ENCODE measurements at regions not wholly inside any gene's neighbourhood (a gene's known extent, or its start where the extent isn't known, plus 50 kb on each side); places are given as distances from the start of the nearest gene placed in this dataset.

- Histone ChIP-seq H3K4me1 (ENCODE audit: insufficient read depth, low read length, poor library complexity, severe bottlenecking) (no peaks in the 10 kb centered on the region), H3K27me3 (ENCODE audit: insufficient read depth, low read length, poor library complexity, severe bottlenecking) (no peaks in the 10 kb centered on the region), H3F3A (ENCODE audit: low read depth) (no peaks in the 10 kb centered on the region), H4K20me1 (ENCODE audit: insufficient read depth, low read length, poor library complexity, severe bottlenecking) (no peaks in the 10 kb centered on the region), H3K9me2 (replicated peaks; ENCODE audit: low read depth, low read length) (no peaks in the 10 kb centered on the region), H3K9me3 (ENCODE audit: insufficient read depth, low read depth, low read length) (peaks cover 3% of the 10 kb centered on the region; the same call in 1 of the 2 replicates), H2AFZ (ENCODE audit: low read length) (no peak overlapping the region), H3K4me3 (ENCODE audit: low read length, poor library complexity, severe bottlenecking) (no peak overlapping the region), H3K4me2 (ENCODE audit: low read depth, low read length, poor library complexity, severe bottlenecking) (no peak overlapping the region), H3K79me2 (ENCODE audit: insufficient read depth, low read length) (no peaks in the 10 kb centered on the region), H3K9ac (ENCODE audit: low read depth, low read length, poor library complexity, severe bottlenecking) (no peak overlapping the region), H3K36me3 (ENCODE audit: insufficient read depth, low read length) (no peaks in the 10 kb centered on the region)
- TF ChIP-seq EZH2phosphoT487 (IDR thresholded peaks at IDR 0.05; ENCODE audit: borderline replicate concordance) (no peak), CTCF (conservative IDR thresholded peaks at IDR 0.05; ENCODE audit: low read length) (no peak)
Observed at GRCh38 chr5:38643616-38644015, 87.2 kb upstream of the LIFR start.

GRCh38 chr5:38645508-38645907, 89.1 kb upstream of the LIFR start:
- no peak for TF ChIP-seq EZH2phosphoT487 (IDR thresholded peaks at IDR 0.05; ENCODE audit: borderline replicate concordance)
- no peak for TF ChIP-seq CTCF (conservative IDR thresholded peaks at IDR 0.05; ENCODE audit: low read length)
- H3K4me3 ChIP-seq (ENCODE audit: low read length, poor library complexity, severe bottlenecking), result no peak overlapping the region
- H3K27me3 ChIP-seq (ENCODE audit: insufficient read depth, low read length, poor library complexity, severe bottlenecking), result no peaks in the 10 kb centered on the region
- peaks cover 3% of the 10 kb centered on the region; the same call in 1 of the 2 replicates for H3K9me3 ChIP-seq (ENCODE audit: insufficient read depth, low read depth, low read length)
- no peak overlapping the region for H2AFZ ChIP-seq (ENCODE audit: low read length)
- no peaks in the 10 kb centered on the region for H3F3A ChIP-seq (ENCODE audit: low read depth)
- no peaks in the 10 kb centered on the region for H3K36me3 ChIP-seq (ENCODE audit: insufficient read depth, low read length)
- no peaks in the 10 kb centered on the region for H4K20me1 ChIP-seq (ENCODE audit: insufficient read depth, low read length, poor library complexity, severe bottlenecking)
- no peaks in the 10 kb centered on the region for H3K9me2 ChIP-seq (replicated peaks; ENCODE audit: low read depth, low read length)
- no peak overlapping the region for H3K9ac ChIP-seq (ENCODE audit: low read depth, low read length, poor library complexity, severe bottlenecking)
- H3K79me2 ChIP-seq (ENCODE audit: insufficient read depth, low read length), result no peaks in the 10 kb centered on the region
- no peaks in the 10 kb centered on the region for H3K4me1 ChIP-seq (ENCODE audit: insufficient read depth, low read length, poor library complexity, severe bottlenecking)
- H3K4me2 ChIP-seq (ENCODE audit: low read depth, low read length, poor library complexity, severe bottlenecking), result no peak overlapping the region

GRCh38 chr5:38648703-38649291, 92.4 kb upstream of the LIFR start:
- Histone ChIP-seq H3K36me3 (ENCODE audit: insufficient read depth, low read length) (no peaks in the 10 kb centered on the region), H3K9me2 (replicated peaks; ENCODE audit: low read depth, low read length) (no peaks in the 10 kb centered on the region), H4K20me1 (ENCODE audit: insufficient read depth, low read length, poor library complexity, severe bottlenecking) (no peaks in the 10 kb centered on the region), H3K4me1 (ENCODE audit: insufficient read depth, low read length, poor library complexity, severe bottlenecking) (no peaks in the 10 kb centered on the region), H3K4me2 (ENCODE audit: low read depth, low read length, poor library complexity, severe bottlenecking) (no peak overlapping the region), H2AFZ (ENCODE audit: low read length) (no peak overlapping the region), H3K9ac (ENCODE audit: low read depth, low read length, poor library complexity, severe bottlenecking) (no peak overlapping the region), H3K9me3 (ENCODE audit: insufficient read depth, low read depth, low read length) (peaks cover under 1% of the 10 kb centered on the region; the same call in 1 of the 2 replicates), H3K79me2 (ENCODE audit: insufficient read depth, low read length) (no peaks in the 10 kb centered on the region), H3F3A (ENCODE audit: low read depth) (no peaks in the 10 kb centered on the region), H3K4me3 (ENCODE audit: low read length, poor library complexity, severe bottlenecking) (no peak overlapping the region), H3K27me3 (ENCODE audit: insufficient read depth, low read length, poor library complexity, severe bottlenecking) (no peaks in the 10 kb centered on the region)
- no peak for TF ChIP-seq CTCF (conservative IDR thresholded peaks at IDR 0.05; ENCODE audit: low read length)
- no peak for TF ChIP-seq EZH2phosphoT487 (IDR thresholded peaks at IDR 0.05; ENCODE audit: borderline replicate concordance)
